Erythroblast (primary cell): ENCODE measurements at regions not wholly inside any gene's neighbourhood (a gene's known extent, or its start where the extent isn't known, plus 50 kb on each side); places are given as distances from the start of the nearest gene placed in this dataset.
"Not testable (repeated sequence)": the region's sequence is repeated elsewhere in the genome, so short reads cannot be mapped to it uniquely, and the experiment has no call there.

Experiments used
- DNase-seq, 2 experiments: peaks; one replicate each; lab custom pipeline; 2025; lab: John Stamatoyannopoulos, UW
- GATA1 ChIP-seq: IDR thresholded peaks from 2 replicates; pipeline ENCODE4 v1.6.1; 2011; ENCODE audit warnings: low read depth, mild to moderate bottlenecking, control low read depth, low read length, moderate library complexity
- POLR2A ChIP-seq: IDR thresholded peaks from 2 replicates; pipeline ENCODE4 v1.6.1; 2011; ENCODE audit warnings: mild to moderate bottlenecking, low read length

DNA sequence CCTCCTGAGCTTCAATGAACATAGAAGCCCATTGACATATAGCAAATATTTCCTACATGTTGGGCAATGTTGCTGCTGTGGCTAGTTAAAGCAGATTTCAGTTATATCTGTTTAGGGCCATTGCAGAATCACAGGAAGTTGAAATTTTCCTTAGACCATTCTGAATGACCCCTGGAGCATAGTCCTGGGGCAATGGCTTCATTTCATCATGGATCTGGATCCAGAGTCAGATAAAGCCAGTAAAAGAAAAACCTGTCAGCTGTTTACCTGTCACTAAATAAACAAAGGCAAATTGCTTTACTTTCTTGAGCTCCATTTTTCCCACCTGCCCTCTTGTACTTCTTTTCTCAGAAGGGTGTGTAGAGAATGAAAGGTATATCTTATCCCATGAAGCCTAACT is 494.0 kb upstream of the MAP3K7 start:
- DNase-seq, result no peak
- TF ChIP-seq GATA1 (no peak), POLR2A (no peak)

GRCh38 chr6:91079969-91080368 is 493.1 kb upstream of the MAP3K7 start:
- DNase-seq, result no peak
- no peak for TF ChIP-seq POLR2A
- TF ChIP-seq GATA1, result no peak

DNA sequence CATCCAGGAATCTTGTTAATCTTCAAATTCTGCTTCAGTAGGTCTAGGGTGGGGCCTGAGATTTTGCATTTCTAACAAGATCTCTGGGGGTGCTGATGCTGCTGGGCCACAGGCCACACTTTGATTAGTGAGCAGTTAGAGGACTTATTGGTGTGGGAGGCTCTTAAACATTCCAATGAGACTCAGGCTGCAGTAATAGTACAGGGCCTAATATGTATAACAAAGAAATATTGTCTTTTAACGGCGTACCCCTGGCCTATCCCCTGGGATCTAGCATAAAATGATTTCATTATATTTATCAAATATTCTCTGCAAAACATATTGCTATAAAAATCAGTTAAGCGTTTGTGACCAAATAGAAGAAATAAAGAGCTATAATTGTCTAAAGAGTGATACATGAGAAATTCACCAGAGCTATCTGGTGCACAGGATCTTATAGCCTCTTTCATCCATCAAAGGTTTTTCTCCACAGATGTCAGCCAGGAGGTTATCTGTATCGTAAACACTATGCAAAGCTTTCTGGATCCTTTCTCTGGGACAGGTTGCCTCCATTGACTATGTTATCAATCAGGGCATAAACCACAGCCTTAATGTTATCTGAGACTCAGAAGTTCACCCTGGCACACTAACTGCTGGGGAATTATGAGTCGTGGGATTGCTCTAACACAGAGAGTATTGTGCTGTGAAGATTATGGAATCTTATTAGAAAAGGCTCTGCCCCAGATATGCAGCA is 488.5 kb upstream of the MAP3K7 start:
- DNase-seq, result no peak
- no peak for TF ChIP-seq POLR2A
- no peak for TF ChIP-seq GATA1

GRCh38 chr6:91063362-91063761 is 476.5 kb upstream of the MAP3K7 start:
- TF ChIP-seq POLR2A (no peak), GATA1 (no peak)
- no peak for DNase-seq

- TF ChIP-seq POLR2A (no peak), GATA1 (no peak)
- no peak for DNase-seq
Observed at GRCh38 chr6:91057689-91058088, 470.8 kb upstream of the MAP3K7 start.

DNA sequence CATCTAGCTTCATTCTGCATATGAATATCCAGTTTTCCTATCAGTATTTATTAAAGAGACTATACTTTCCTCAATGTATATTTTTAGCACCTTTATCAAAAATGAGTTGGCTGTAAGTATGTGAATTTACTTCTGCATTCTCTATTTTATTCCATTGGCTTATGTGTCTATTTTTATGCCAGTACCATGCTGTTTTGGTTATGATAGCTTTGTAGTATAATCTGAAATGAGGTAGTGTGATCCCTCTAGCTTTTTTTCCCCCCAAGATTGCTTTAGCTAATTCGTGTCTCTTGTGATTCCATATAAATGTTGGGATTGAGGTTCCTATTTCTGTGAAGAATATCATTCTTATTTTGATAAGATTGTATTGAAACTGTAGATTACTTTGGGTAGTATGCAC is 469.1 kb upstream of the MAP3K7 start:
- no peak for TF ChIP-seq GATA1
- TF ChIP-seq POLR2A, result no peak
- no peak for DNase-seq

DNA sequence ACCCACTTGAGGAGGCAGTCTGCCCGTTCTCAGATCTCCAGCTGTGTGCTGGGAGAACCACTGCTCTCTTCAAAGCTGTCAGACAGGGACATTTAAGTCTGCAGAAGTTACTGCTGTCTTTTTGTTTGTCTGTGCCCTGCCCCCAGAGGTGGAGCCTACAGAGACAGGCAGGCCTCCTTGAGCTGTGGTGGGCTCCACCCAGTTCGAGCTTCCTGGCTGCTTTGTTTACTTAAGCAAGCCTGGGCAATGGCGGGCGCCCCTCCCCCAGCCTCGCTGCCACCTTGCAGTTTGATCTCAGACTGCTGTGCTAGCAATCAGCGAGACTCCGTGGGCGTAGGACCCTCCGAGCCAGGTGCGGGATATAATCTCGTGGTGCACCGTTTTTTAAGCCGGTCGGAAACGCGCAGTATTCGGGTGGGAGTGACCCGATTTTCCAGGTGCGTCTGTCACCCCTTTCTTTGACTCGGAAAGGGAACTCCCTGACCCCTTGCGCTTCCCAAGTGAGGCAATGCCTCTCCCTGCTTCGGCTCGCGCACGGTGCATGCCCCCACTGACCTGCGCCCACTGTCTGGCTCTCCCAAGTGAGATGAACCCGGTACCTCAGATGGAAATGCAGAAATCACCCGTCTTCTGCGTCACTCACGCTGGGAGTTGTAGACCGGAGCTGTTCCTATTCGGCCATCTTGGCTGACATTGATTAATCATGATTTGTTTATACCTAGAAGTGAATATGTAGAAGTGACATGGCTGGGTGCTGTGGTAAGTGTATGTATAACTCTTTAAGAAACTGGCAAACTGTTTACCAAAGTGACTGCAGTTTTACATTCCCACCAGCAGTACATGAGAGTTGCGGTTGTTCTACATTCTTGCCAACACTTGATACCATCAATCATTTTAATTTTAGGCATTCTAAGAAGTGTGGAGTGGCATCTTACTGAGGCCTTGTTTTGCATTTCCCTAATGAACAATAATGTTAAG is 465.9 kb upstream of the MAP3K7 start:
- DNase-seq, result not testable (repeated sequence)

GRCh38 chr6:91045161-91045560 is 458.3 kb upstream of the MAP3K7 start:
- DNase-seq, result no peak
- no peak for TF ChIP-seq GATA1
- no peak for TF ChIP-seq POLR2A

GRCh38 chr6:91043751-91044150 is 456.9 kb upstream of the MAP3K7 start:
- TF ChIP-seq GATA1 (no peak), POLR2A (no peak)
- DNase-seq, result no peak

DNA sequence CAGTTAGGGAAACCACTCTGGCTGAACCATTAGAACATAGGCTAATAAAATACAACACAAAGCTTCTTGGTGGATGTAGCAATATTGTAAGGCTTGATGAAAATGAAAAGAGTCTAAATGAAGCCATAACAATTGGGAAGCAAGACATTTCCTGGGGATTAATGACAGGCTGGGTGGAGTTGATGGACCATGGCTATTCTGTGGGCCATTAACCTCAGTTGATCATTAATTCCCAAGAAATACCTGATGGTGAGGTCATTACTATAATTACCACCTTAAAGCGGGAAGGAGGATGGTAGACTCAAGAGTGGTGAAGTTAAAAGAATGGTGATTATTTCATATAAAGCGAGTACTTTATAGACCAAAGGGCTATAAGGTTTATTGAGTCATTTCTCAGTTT is 455.8 kb upstream of the MAP3K7 start:
- no peak for DNase-seq
- TF ChIP-seq GATA1 (no peak), POLR2A (no peak)

DNA sequence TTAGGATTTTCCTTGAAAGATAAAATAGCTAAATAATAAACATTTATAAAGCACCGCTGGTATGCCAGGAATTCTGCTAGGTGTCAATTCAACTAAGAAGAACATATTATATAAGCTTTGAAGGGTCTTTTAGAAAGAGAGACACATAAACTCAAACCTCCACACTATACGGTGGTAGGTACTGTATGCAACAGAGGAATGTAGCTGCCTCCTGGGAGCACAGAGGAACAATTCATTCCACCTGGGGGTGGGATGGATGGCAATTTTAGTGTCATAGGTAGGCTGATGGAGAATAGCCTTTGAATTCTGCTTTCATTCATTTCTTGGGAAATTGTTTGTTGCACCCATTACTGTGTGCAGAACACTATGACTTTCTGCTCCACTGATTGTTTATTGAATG is 447.1 kb upstream of the MAP3K7 start:
- no peak for DNase-seq
- TF ChIP-seq GATA1 (no peak), POLR2A (no peak)

DNA sequence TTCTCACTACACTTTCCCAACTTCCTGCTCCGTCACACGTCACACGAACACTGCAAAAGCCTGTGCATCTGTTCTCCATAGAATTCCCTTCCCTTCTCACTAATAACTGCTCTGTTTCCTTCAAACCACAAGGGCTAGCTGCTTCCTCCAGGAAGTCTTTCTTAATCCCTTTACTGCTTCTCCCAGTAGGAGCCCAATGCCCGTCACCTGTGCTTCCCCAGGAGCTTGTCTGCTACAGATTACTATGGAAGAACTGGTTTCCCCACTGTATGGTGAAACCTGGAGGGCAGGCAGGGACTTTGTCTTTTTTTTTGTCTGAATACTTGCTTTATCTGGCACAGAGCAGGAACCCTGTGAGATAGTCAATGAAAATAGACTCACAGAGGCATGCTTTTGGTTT is 444.7 kb upstream of the MAP3K7 start:
- DNase-seq, result no peak
- TF ChIP-seq GATA1, result no peak
- no peak for TF ChIP-seq POLR2A

- no peak for DNase-seq
- TF ChIP-seq GATA1, result no peak
- TF ChIP-seq POLR2A, result no peak
Observed at GRCh38 chr6:91029211-91029610, 442.3 kb upstream of the MAP3K7 start.

DNA sequence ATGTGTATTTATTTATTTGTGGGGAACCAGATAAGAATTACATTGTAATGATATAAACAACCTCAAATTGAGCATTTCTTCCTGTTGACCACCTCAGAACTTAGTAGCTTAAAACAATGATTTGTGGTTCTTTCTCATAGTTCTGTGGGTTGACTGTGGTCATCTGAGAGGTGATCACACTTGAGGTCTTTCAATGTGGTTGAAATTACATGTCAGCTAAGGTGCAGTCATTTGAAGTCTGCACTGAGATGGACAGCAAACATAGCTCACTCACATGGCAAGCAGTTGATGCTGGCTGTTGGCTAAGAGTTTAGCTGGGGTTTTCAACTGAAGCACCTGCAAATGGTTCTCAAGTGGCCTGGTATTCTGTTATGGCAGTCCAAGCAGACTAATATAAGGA is 436.7 kb upstream of the MAP3K7 start:
- TF ChIP-seq POLR2A (no peak), GATA1 (no peak)
- DNase-seq, result no peak

GRCh38 chr6:91020744-91021143 is 433.9 kb upstream of the MAP3K7 start:
- DNase-seq, result no peak
- TF ChIP-seq GATA1, result no peak
